ENCODE measurements at regions not wholly inside any gene's neighbourhood (a gene's known extent, or its start where the extent isn't known, plus 50 kb on each side); places are given as distances from the start of the nearest gene placed in this dataset.

- ChIA-PET CTCF (no interaction called here), POLR2A (no interaction called here)
- TF ChIP-seq CTCF (IDR thresholded peaks at IDR 0.05; ENCODE audit: control extremely low read depth, extremely low read depth, low read depth, missing control alignments): no peak
- DNase-seq (ENCODE audit: extremely low spot score): no peak
Observed at GRCh38 chr10:28862219-28862618, 184.9 kb downstream of the BAMBI start.

DNA sequence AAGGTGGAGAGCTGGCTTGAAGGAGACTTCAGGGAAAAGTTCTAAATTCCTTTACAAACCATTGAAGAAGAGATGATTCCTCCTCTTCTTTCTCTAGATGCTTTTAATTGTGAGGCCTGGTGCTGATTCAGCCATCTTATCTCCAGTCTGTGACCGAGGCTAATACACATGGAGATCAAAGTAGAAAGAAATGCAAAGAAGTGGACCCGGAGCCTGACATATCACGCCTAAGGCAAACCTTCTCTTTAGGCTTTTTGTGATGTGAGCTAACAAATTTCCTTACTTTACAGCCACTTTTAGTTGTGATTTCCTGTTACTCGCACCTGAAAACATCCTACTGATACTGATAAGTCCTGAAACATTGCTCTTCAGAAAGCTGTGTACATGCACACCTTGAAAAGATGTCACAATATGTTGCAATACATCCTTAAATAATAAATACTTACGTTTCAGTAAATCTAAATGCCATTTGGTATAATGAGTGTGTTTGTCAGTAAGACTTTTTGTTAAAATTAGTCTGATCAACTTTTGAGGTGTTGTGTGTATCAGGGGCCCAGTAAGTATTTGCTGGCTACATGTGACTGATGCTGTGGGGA, 192.4 kb downstream of the BAMBI start:
- CTCF ChIA-PET: no interaction called here
- no peak for DNase-seq (ENCODE audit: extremely low spot score)
- no peak for TF ChIP-seq CTCF (IDR thresholded peaks at IDR 0.05; ENCODE audit: control extremely low read depth, extremely low read depth, low read depth, missing control alignments)
- POLR2A ChIA-PET: no interaction called here

GRCh38 chr10:28871665-28872064, 194.3 kb downstream of the BAMBI start:
- DNase-seq (ENCODE audit: extremely low spot score): no peak
- ChIA-PET CTCF (no interaction called here), POLR2A (no interaction called here)
- no peak for TF ChIP-seq CTCF (IDR thresholded peaks at IDR 0.05; ENCODE audit: control extremely low read depth, extremely low read depth, low read depth, missing control alignments)

DNA sequence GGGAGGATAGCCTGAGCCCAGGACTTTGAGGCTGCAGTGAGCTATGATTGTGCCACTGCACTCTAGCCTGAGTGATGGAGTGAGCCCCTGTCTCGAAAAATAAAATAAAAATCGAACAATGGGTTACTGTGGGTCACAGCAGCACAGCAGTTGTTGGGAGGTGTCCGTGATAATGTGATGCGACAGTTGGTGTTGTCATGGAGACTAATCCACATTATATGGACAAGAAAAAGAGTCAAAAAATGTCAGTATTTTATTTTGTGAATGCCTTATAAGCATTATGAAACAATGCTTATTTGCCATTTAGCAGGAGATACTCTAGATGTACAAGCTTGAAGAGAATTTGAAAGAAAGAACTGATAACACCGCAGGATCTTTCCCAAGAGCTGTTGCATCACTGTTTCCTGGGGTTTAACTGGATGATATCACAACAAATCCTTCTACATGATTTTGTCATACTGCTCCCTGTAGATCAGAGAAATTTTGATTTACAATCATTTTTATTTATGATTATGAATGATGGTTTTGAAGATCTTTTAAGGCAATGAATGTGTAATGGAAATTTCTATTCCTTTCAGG, 195.4 kb downstream of the BAMBI start:
- TF ChIP-seq CTCF (IDR thresholded peaks at IDR 0.05; ENCODE audit: control extremely low read depth, extremely low read depth, low read depth, missing control alignments): no peak
- CTCF ChIA-PET: interaction anchor here (1.1 to 1.2 kb wide), 2 partner anchors 10 to 23 kb away, joined by 3 to 4 read pairs; no protein-coding TSS in a partner anchor
- DNase-seq (ENCODE audit: extremely low spot score): no peak
- POLR2A ChIA-PET: no interaction called here

- POLR2A ChIA-PET: no interaction called here
- no peak for TF ChIP-seq CTCF (IDR thresholded peaks at IDR 0.05; ENCODE audit: control extremely low read depth, extremely low read depth, low read depth, missing control alignments)
- CTCF ChIA-PET: interaction anchor here (1.2 kb wide), 1 partner anchor 9 kb away, joined by 4 read pairs; no protein-coding TSS in a partner anchor
- no peak for DNase-seq (ENCODE audit: extremely low spot score)
Observed at GRCh38 chr10:28873540-28873939, 196.2 kb downstream of the BAMBI start.

DNA sequence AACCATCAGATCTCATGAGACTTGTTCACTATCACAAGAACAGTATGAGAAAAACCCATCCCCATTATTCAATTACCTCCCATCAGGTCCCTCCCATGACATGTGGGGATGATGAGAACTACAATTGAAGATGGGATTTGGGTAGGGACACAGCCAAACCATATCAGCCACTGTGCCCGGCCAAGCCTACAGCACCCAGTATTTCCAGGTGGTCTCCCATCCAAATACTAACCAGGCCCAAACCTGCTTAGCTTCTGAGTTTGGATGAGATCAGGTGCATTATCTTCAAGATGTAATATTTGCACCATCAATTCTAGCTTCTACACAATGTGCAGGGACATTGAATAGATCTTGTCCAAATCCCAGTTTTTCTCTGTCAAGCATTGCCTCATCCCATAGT, 196.9 kb downstream of the BAMBI start:
- DNase-seq (ENCODE audit: extremely low spot score): no peak
- CTCF ChIA-PET: no interaction called here
- POLR2A ChIA-PET: no interaction called here
- TF ChIP-seq CTCF (IDR thresholded peaks at IDR 0.05; ENCODE audit: control extremely low read depth, extremely low read depth, low read depth, missing control alignments): no peak

All from GM10248 (cell line).